Breast epithelium (tissue), 4 donors: ENCODE measurements at regions not wholly inside any gene's neighbourhood (a gene's known extent, or its start where the extent isn't known, plus 50 kb on each side); places are given as distances from the start of the nearest gene placed in this dataset.
A peak's percentile ranks its signal among the peaks of the same experiment; 100 is the strongest.

ENCODE experiments used
- DNase-seq, 2 donors: peaks; one replicate each; pipeline ENCODE4 v3.0.0-alpha.2; 2019; ENCODE audit warnings: low spot score in 2 of 2
- H3K27ac ChIP-seq, 2 donors: fragments of 200-600 bp; sonication (generic) in 1 of 2; one replicate each; pipeline ENCODE4 v1.5.1; 2016 to 2019; ENCODE audit warnings: mild to moderate bottlenecking in 1 of 2
- H3K27me3 ChIP-seq, 2 donors: fragments of 200-600 bp; sonication (generic) in 1 of 2; one replicate each; pipeline versions ENCODE4 v1.5.1 to v1.6.0; 2017 to 2019; ENCODE audit warnings: control low read depth in 1 of 2, mild to moderate bottlenecking in 1 of 2
- H3K36me3 ChIP-seq: fragments of 200-600 bp; one replicate; pipeline ENCODE4 v1.5.1; 2019
- H3K4me1 ChIP-seq, 2 donors: fragments of 200-600 bp; sonication (generic); one replicate each; pipeline ENCODE4 v1.5.1; 2016 to 2019; ENCODE audit warnings: control low read depth in 1 of 2
- H3K4me3 ChIP-seq, 3 donors: fragments of 200-600 bp; sonication (generic); 1 replicate in 2 of 3; 2 replicates in 1 of 3; pipeline ENCODE4 v1.5.1; 2016 to 2019; ENCODE audit warnings: mild to moderate bottlenecking in 3 of 3, moderate library complexity in 2 of 3
- H3K9me3 ChIP-seq, 2 donors: fragments of 200-600 bp; sonication (generic) in 1 of 2; one replicate each; pipeline ENCODE4 v1.5.1; 2016 to 2019; ENCODE audit warnings: control low read depth in 1 of 2
- POLR2A ChIP-seq: fragments of 450-650 bp; IDR thresholded peaks from one replicate; pipeline ENCODE4 v1.6.1; 2016; ENCODE audit warnings: antibody characterized with exemption, mild to moderate bottlenecking, moderate library complexity
- POLR2AphosphoS5 ChIP-seq, 3 donors: sonication (generic); formaldehyde crosslinking; IDR thresholded peaks; one replicate each; pipeline ENCODE4 v1.6.1; 2017; ENCODE audit warnings: antibody characterized with exemption in 3 of 3
- intact Hi-C: fragments of 100-400 bp; cut with DNase I; formaldehyde crosslinking; loops from one replicate; pipeline ENCODE4 v1.15.1; 2023; ENCODE audit warnings: low total_unique reads
- TF ChIP-seq, protein P1 (sequence below), 3 donors: fragments of 450-650 bp; IDR thresholded peaks; one replicate each; pipeline ENCODE4 v1.5.1; 2016 to 2017; ENCODE audit warnings: antibody characterized with exemption in 3 of 3, mild to moderate bottlenecking in 3 of 3, moderate library complexity in 3 of 3

DNA sequence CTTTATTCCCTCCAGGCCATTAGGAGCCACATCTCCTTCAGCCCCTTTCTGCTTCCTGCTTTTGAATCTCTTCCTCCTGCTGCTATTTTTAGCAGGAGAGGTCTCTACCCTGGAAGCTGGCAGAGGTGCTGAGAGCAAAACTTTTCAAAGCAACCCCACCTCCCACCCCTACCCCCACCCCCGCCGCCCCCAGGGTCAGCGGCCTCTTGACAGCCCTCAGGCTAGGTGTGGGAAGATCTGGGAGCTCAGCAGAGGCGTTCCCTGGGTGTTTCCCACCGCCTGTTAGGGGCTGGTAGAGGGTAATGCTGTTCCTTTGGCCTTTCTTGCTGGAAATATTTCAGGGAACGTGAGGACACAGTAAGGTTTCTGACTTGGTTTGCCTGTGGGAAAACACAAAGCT, 112.5 kb upstream of the CACHD1 start:
- Histone ChIP-seq H3K4me1 (no peaks in the 10 kb centered on the region), H3K9me3 (no peaks in the 10 kb centered on the region), H3K36me3 (no peaks in the 10 kb centered on the region), H3K27me3 (no peaks in the 10 kb centered on the region), H3K4me3 (no peak overlapping the region), H3K27ac (peak overlapping the region; percentile 43 to 61)
- intact Hi-C loops: no loop called here
- TF ChIP-seq, protein P1, sequence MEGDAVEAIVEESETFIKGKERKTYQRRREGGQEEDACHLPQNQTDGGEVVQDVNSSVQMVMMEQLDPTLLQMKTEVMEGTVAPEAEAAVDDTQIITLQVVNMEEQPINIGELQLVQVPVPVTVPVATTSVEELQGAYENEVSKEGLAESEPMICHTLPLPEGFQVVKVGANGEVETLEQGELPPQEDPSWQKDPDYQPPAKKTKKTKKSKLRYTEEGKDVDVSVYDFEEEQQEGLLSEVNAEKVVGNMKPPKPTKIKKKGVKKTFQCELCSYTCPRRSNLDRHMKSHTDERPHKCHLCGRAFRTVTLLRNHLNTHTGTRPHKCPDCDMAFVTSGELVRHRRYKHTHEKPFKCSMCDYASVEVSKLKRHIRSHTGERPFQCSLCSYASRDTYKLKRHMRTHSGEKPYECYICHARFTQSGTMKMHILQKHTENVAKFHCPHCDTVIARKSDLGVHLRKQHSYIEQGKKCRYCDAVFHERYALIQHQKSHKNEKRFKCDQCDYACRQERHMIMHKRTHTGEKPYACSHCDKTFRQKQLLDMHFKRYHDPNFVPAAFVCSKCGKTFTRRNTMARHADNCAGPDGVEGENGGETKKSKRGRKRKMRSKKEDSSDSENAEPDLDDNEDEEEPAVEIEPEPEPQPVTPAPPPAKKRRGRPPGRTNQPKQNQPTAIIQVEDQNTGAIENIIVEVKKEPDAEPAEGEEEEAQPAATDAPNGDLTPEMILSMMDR (IDR thresholded peaks at IDR 0.05): no peak
- TF ChIP-seq POLR2A (no peak), POLR2AphosphoS5 (IDR thresholded peaks at IDR 0.05) (no peak)
- no peak for DNase-seq

DNA sequence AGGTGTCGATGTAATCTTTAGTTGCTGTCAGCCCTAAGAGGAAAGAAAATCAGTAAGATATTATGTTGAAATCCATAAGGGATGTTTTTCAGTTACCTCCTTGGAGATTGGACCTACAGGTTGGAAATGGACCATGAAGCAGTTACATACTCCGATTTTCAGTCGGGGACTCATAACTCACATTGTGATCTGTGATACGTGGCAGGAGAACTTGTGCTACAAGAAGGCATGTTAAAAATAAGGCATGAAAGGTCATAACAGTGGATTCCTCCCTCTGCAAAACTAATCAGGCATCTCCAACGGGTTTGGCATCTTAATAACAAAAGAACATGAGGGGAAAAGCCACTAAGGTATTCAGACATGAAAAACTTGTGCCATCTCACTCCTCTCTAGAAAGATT, 111.2 kb upstream of the CACHD1 start:
- Histone ChIP-seq H3K4me1 (no peaks in the 10 kb centered on the region), H3K4me3 (no peak overlapping the region), H3K36me3 (no peaks in the 10 kb centered on the region), H3K27me3 (no peaks in the 10 kb centered on the region), H3K9me3 (no peaks in the 10 kb centered on the region), H3K27ac (no peak overlapping the region)
- no peak for DNase-seq
- TF ChIP-seq POLR2A (no peak), POLR2AphosphoS5 (IDR thresholded peaks at IDR 0.05) (no peak)
- TF ChIP-seq, protein P1 (IDR thresholded peaks at IDR 0.05): no peak
- intact Hi-C loops: no loop called here

DNA sequence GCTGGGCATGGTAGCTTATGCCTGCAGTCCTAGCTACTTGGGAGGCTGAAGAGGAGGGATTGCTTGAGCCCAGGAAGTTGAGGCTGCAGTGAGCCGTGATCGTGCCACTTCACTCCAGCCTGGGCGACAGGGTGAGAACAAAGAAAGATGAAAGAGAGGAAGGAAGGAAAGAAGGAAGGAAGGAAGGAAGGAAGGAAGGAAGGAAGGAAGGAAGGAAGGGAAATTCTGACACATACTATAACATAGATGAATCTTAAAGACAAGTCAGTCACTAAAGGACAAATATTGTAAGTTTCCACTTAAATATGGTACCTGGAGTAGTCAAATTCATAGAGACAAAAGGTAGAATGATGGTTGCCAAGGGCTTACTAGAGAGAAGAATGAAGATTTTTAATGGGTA, 108.0 kb upstream of the CACHD1 start:
- Histone ChIP-seq H3K4me3 (no peak overlapping the region), H3K27me3 (no peaks in the 10 kb centered on the region), H3K4me1 (no peaks in the 10 kb centered on the region), H3K36me3 (no peaks in the 10 kb centered on the region), H3K27ac (no peak overlapping the region), H3K9me3 (no peaks in the 10 kb centered on the region)
- intact Hi-C loops: no loop called here
- TF ChIP-seq, protein P1 (IDR thresholded peaks at IDR 0.05): no peak
- TF ChIP-seq POLR2AphosphoS5 (IDR thresholded peaks at IDR 0.05): no peak
- TF ChIP-seq POLR2A: no peak
- DNase-seq: no peak

DNA sequence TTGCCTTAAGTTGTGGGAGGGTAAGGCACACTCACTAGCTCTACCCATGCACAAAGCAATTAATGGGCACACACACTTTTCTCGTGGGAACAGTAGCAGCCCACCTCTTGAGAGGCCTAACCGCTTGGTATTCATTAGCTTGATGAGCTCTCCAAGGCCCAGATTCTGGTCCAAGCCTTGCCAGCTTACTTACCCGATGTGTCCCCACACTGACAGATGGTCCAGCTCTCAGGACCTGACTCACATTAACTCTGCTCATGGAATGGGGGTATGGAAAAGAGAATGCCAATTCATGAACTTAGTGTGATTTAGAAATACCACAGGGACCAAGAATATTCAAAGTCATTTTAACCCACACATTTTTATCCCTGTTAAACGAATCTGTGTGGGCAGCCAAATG, 106.8 kb upstream of the CACHD1 start:
- no peaks in the 10 kb centered on the region for H3K27me3 ChIP-seq
- no peak for TF ChIP-seq POLR2AphosphoS5 (IDR thresholded peaks at IDR 0.05)
- intact Hi-C loops: no loop called here
- no peaks in the 10 kb centered on the region for H3K36me3 ChIP-seq
- no peaks in the 10 kb centered on the region for H3K4me1 ChIP-seq
- H3K4me3 ChIP-seq: no peak overlapping the region
- DNase-seq: no peak
- peak overlapping the region in 1 of 2 donors; percentile 30 for H3K27ac ChIP-seq
- H3K9me3 ChIP-seq: no peaks in the 10 kb centered on the region

DNA sequence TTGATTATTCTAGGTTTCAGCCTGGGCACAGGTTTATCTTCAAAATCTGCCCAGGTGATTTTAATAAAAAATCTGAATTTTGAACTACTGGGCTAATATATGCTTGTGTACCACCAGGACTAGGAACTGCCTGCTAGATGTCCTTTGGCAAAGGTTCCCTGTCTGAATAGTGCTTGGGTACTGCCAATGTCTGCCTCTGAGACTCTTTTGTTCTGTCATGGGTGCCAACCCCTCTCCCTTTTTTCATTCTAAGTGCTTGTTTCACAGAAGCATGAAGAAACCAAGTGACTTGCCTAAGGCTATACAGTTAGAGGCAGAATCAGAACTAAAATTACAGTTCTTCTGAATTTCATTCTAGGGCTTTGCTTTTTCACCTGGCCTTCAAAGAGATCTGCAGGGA, 106.3 kb upstream of the CACHD1 start:
- no peak overlapping the region for H3K4me3 ChIP-seq
- TF ChIP-seq POLR2AphosphoS5 (IDR thresholded peaks at IDR 0.05) (no peak), POLR2A (no peak)
- TF ChIP-seq, protein P1 (IDR thresholded peaks at IDR 0.05): no peak
- H3K9me3 ChIP-seq: no peaks in the 10 kb centered on the region
- H3K27ac ChIP-seq: peak overlapping the region in 1 of 2 donors; percentile 30
- no peaks in the 10 kb centered on the region for H3K27me3 ChIP-seq
- no peak for DNase-seq
- no peaks in the 10 kb centered on the region for H3K36me3 ChIP-seq
- intact Hi-C loops: no loop called here
- no peaks in the 10 kb centered on the region for H3K4me1 ChIP-seq

DNA sequence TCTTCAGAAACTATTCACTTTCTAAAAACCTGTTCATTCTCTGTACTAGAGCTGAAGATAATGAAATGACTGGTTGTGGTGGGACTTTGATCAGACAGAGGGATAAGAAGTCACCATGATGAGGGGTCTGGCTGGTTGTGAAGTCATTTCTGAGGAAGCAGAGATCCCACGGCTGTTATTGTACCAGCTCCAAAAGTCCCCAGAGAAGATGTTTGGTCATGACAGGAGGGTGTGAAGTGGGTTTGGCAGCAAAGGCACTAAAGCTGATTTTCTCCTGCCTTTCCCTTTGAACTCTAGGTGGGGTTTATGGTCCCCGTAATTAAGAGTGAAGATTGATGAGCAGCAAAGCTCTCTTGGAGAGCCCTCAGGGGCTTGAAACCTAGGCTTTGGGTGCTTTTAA, 103.1 kb upstream of the CACHD1 start:
- intact Hi-C loops: no loop called here
- no peaks in the 10 kb centered on the region for H3K27me3 ChIP-seq
- H3K4me1 ChIP-seq: no peaks in the 10 kb centered on the region
- H3K27ac ChIP-seq: peak overlapping the region in 1 of 2 donors; percentile 16
- H3K4me3 ChIP-seq: no peak overlapping the region
- no peak for DNase-seq
- TF ChIP-seq, protein P1 (IDR thresholded peaks at IDR 0.05): no peak
- TF ChIP-seq POLR2AphosphoS5 (IDR thresholded peaks at IDR 0.05) (no peak), POLR2A (no peak)
- no peaks in the 10 kb centered on the region for H3K36me3 ChIP-seq
- H3K9me3 ChIP-seq: no peaks in the 10 kb centered on the region
